T-helper 1 cell treated with Interleukin-12 subunit alpha and Interleukin-12 subunit beta and Interleukin-4 antibody, amounts not matched to agents 30 ng/mL and 1 ng/mL, for 36 hours (primary cell): ENCODE measurements at regions not wholly inside any gene's neighbourhood (a gene's known extent, or its start where the extent isn't known, plus 50 kb on each side); places are given as distances from the start of the nearest gene placed in this dataset.

Experiments
- intact Hi-C: fragments of 100-400 bp; cut with micrococcal nuclease; formaldehyde crosslinking; loops from one replicate; pipeline ENCODE4 v1.15.1; 2024

DNA sequence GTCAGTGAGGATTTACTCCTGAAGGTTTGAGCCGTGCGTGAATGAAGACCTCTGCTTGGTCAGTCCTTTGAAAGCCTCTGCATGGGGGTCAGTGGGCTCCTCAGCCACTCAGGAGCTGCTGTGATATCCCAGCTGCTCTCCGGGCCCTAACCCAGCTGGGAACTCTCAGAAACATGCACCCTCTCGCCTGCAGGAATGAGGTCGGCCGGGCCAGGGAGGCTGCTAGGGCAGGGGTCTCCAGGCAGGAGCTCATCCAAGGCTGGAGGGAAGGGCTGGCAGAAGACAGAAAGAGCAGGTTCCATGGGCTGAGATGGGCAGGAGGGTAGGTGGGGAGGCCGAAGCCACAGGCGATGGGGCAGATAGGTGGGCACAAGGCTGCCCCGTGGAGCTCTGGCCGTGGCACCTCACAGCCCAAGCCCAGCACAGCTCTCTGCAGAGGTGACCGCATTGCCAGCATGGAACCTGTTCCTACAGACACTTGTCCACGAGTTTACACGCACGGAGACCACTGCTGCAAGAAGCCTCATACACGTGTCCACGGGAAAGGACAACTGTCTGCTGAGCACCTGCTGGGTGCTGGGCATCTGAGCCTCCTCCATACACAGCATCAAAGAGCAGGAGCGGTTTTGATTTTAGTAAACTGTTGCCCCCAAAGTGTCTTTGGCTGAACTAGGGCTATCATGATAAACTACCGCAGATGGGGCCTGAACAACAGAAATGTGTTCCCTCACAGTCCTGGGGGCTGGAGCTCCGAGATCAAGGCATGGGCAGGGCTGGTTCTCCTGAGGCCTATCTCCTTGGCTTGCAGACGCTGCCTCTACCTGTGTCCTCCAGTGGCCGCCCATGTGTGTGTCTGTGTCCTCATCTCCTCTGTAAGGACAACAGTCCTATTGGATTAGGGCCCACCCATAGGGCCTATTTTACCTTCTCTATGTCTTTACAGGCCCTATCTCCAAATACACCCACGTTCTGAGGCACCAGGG is 85.2 kb upstream of the ADAMTS2 start:
- intact Hi-C loops: no loop called here

DNA sequence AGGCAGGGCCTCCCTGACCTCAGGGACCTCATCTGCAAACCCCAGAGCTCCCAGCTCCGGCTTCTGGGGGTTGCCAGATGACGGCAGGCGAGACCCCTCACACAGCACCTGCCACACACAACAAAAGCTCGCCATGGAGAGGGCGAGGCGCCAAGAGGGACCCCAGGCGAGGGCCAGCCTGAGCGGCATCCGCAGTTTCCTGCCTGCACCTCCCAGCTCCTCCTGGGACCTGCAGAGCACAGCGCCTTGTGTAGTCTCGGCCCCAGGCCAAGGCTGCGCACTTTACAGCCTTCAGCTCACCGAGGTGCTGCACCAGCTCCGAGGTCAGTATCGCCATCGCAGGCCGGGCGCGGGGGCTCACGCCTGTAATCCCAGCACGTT is 82.4 kb upstream of the ADAMTS2 start:
- intact Hi-C loops: no loop called here

DNA sequence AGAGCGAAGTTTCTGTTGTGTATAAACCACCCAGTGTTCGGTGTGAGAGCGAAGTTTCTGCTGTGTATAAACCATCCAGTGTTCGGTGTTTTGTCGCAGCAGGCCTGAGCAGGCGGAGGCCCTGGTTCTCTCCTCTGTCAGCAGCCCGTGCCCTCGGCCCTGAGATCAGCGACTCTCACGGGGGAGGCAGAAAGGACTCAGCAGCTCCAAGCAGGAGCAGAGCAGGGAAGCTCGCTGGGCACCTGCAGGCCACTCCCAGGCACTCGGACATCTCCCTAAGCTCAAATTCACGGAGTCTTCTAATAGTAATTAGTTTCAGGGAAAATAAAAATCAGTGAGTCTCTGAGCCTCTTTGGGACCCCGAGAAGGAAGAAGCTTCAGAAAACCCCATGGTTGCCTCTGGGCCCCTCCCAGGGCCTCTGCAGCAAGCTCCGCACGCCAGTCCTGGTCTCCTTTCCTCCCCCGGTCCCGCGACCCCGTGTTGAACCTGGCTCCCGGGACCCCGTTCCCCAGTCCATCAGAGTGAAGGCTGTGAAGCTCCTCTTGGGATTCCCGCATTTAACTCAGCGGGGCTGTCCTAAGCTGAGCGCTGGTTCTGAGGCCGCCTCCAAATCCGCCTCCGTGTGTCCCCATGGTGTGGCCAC is 81.9 kb upstream of the ADAMTS2 start:
- intact Hi-C loops: no loop called here

DNA sequence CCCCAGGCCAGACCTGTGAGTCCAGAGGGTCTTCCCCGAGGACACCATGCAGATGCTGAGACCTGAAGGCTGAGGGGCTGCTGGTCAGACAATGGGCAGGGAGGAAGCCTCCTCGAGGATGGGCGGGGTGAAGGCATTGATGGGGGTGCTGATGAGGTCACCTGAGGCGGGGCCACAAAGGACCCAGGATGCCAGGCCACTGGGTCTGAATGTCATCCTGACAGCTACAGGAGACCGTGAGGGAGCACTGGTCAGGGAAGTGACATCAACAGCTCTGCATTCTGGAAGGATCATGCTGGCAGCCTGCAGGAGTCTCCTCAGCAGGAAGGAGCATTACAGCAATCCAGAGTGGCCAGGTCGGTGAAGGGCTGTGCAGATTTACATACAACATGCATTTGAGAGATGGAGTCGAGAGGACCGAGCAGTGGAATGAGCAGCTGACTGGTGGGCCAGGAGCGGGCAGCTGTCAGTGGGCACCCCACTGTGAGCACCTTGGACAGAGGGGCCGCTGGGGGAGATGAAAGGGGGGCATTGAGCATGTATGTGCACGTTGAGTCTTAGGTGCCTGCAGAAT is 77.7 kb upstream of the ADAMTS2 start:
- intact Hi-C loops: no loop called here

DNA sequence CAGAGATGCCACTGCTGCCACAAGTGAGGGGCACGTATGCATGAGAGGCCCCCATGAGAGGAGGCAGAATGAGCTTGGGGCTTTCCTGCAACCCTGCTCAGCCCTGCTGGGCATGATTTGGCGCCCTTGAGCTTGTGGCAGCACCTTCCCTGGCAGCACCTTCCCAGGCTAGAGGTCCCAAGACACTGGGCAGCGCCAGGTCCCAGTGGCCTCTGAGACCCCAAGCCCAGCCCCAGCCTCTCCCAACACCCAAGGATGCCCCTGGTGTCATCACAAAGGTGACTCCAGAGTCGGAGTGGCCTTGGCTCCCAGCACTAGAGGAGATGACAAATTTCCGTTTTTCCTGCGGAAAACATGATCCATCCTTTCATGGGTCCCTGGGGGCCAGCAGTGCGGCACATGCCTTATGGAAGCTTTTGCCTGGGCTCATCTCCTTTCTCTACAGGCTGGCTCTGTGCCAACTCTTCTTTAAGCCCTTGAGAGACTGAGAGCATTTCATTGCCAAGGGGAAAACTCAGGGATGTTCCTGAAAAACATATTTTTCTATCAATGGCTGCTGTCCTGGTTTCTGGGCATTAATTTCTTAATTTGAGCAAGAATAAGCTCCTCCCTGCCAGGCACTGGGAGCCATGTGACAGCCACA is 77.1 kb upstream of the ADAMTS2 start:
- intact Hi-C loops: no loop called here

DNA sequence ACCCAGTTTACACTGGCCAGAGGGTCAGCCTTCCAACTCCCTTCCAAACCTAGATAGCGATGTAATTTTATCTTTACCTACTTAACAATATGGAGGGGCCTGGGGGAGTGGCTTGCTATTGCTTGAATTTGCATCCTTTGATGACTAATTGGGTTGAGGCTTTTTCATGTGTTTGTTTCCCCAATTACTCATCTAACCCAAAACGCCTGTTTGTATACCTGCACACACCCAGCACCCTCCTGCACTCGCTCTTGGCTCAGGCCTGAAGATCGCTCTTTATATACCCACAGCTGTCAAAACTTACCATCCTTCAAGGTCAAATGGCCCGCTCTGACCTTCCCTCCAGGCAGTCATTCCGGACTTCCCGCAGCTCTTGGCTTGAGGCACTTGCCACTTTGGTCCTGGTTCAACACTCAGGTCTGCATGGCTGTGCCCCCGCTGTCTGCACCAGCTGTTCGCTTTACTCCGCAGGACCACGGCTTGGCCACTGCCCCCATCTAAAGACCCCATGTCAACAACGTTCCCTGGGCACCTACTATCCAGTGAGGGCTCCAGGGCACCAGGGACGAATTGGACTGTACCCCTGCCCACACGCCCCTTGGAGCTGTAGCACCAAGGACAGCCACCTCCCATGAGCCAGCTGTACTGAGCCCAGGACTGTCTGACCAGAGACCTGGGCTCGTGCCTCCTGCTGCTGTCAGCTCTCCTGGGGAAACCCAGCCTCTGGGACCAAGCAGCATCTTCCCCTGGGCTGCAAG is 76.1 kb upstream of the ADAMTS2 start:
- intact Hi-C loops: no loop called here

DNA sequence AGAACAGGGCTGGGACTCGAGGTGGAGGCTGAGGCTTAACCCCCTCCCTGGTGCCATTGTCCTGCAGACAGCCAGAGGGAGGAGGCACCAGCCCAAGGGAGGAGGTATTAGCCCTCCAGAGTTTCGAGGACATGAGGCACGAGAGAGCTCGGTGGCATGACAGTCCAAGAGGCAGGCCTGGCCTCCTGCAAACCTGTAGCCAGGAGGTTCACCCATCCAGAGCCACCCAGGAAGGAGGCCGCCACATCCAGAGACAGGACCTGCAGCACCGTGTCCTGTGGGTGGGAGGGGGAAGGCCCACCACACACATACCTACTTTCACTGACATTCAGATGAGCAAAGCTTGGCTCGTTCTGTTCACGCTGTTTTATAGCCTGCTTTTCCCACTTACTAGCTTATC is 75.2 kb upstream of the ADAMTS2 start:
- intact Hi-C loops: no loop called here

DNA sequence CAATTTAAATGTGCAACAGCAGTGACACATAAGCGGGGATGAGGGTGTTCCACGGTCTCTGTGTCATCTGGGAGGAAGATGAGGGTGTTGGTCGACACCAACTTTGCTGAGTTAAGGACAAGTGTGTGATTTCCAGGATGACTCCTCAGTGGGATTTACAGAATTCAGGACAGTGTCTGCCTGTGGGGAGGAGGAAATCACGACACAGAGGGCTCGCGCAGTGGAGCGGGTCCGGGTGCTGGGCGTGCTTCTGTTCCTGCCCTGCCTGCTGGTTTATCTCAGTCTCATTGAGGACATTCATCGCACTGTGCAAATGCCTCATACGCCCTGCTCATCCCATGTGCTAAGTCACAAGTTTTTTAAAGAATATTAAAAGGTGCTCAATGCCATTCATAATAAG is 73.7 kb upstream of the ADAMTS2 start:
- intact Hi-C loops: no loop called here

DNA sequence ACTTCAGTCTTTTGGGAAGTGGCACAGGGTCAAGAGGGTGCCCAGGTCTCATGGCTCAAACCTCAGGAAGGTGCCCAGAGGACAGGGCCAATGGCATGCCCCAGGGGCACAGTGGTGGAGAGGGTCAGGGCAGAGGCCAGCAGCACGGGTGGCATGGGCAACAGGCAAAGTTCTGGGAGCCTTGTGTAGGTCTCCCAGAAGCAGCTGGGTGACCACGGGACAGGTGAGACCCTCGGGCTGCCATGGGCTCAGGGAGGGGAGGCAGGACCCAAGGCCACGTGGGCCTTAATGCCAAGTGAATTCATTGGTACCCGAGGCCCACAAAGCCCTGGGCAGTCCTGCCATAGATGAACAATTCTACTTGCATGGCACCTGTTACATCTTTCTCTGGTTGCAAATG is 72.4 kb upstream of the ADAMTS2 start:
- intact Hi-C loops: no loop called here

DNA sequence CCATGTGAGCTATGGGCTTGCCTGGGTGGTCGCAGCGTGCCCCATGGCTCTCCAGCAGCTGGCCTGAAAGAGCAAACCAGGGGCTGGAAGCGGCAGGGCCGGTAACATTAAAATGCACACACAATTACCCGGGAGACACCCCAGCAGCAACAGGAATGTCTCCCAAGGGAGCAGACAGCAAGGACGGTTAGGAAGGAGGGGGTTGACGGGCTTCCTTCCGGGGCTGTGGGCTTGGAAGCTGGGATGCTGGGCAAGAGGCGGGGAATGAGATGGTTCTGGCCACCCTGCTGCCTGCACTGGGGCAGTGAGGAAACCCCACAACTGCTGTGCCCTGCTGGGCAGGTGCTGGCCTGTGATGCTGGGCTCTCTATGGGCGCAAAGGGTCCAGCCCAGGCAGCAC is 71.8 kb upstream of the ADAMTS2 start:
- intact Hi-C loops: no loop called here

DNA sequence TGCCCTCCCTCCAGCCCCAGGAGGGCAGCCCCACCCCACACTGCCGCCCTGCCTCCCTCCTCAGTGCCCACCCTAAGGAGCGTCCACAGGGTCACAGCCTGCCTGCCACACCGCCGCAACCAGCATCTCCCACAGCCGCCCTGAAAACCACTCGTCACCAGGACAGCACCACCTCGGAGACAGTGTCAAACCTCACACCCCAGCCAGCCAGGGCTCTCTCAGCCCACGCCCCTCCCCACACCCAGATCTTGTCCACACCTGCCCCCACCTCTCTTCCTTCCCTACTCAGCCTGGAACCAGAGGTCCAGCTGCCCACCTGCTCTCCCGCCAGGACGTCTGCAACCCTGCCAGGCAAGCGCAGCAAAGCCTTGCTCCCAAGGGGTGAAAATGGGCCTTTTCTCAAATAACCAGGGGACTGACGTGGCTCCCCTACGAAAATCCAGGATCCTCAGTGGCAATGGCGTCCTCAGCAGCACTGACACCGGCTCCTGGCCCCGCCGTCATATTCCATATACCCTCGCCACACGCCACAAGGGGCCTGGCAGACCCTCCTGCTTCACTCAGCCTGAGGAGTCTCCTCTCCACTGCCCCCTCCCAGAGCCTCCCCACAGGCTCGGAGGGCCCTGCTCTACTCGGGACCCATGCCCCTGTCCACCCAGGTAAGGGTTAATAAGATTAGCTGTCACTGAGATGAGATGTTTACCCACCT is 71.0 kb upstream of the ADAMTS2 start:
- intact Hi-C loops: no loop called here

DNA sequence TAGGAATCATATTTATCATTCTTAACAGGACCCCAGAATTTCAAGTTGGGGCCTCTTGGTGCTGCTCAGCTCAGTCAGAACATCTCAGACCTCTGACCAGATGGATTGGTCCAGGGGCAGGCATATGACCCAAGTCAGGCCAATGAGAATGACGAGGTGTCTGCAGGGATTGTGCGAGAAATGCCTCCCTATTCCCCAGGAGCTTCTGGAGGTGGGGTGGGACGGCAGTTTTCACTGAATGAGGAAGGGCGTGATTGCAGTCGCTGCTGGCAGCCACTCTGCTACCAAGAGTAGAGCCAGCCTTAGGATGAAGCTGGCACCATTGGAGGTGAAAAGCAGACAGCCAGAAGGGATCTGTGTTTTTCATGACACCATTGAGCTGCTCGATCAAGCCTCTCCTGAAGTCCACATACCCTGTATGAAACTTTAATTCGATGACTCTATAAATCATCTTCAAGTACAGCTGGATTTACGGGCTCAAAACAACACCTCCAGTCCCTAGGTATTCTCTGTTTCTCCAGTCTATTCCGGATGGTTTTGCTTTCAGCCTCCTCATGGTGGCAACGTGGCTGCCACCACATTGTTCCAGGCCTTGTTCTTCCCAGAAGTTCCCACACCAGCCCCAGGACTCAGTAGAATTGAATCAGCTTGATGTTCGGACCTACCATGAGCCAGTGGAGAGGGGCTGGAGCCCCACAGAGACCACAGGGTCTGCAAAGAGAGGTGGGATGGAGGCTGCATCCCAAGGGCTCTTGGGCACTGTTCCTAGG is 70.2 kb upstream of the ADAMTS2 start:
- intact Hi-C loops: no loop called here

DNA sequence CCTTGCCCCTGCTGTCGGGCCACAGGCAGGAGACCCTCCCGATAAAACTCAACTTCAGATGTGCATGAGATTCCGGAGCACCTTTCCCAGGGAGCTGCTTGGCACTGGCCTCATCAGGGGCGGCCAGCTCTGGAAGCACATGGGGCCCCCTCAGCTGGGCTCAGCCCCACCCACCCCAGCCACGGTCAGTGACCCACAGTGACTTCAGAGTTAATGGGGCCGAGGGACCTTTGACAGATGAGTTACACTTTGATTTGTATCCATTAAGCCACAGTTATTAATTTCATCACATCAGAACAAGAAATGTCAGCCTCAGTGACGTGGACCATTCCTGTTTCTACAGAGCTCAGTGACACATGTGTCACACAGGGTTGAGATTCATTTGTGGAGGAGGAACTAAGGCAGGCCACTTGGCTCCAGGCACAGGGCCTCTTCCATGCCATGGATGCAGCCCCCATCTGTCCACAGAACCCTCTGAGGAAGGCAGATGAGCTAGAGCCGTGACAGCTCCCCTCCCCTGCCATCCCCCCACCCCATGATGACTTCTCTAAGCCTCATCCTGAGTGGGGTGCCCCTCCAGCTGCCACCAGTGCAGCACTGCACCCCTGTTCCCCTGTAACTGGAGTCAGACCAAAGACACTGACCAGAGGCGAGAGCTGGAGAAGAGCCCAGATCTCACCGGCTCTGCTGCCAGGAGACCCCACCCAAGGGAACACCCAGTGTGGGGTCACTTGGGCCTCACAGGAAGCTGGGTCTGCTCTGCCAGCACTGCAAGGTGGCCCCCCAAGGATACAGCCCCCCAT is 69.4 kb upstream of the ADAMTS2 start:
- intact Hi-C loops: no loop called here

DNA sequence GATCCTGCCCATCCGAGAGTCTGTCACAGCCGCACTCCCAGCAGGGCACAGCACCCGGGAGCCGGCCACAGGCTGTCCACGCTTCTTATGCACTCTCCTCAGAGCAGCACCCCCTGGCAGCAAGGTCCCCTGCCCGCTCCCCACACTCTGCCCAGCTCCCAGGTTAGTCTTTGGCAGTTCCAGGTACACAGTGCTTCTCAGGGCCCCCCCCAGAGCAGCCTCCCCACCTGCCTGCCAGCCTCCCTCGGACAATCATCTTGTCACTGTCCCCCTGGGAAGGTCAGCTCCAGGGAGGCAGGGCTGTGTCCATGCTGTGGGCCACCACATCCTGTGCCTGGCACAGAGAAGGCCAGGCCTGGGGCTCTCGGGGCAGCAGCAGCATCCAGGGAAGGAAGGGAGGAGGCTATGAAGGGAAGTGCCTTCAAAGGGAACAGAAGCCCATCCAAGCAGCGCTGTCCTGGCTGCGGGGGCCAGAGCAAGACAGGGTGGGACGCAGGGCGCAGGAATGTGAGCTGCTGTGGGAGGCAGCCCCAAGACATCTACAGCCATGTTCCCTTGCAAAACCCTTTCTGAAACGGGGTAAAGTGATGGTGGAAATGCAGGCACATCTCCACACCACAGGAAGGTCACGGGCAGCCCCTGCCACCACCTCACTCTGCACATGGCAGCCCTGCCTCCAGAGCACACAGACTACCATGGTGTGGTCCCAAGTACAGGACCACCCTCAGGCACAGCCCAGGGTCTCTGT is 68.6 kb upstream of the ADAMTS2 start:
- intact Hi-C loops: no loop called here

DNA sequence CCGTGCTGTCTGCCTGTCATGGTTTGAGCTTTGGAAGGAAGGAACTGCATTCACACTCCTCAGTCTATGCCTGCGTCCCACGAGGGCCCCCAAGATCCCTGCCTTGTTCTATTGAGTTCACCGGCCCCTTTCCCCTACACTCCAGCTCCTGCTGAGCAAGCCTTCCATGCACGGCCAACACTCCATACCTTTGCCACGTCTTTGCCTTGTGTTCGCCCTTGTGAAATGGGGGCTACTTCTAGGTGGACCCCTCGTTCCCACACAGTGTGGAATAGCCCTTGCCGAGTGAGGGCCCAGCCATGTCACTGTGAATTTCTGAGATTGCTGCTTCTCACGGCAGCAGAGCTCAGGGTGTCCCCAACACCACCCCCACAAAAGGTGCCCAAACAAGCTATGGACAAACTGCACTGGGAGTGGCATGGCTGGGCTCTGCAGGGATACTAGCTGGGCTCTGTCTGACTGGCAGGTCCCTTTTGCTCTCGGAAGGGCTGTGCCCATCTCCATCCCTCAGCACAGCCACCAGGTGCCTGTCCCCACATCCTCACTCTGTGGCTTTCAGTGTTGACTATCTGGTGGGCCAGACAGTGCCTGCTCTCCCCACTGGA is 67.9 kb upstream of the ADAMTS2 start:
- intact Hi-C loops: no loop called here

DNA sequence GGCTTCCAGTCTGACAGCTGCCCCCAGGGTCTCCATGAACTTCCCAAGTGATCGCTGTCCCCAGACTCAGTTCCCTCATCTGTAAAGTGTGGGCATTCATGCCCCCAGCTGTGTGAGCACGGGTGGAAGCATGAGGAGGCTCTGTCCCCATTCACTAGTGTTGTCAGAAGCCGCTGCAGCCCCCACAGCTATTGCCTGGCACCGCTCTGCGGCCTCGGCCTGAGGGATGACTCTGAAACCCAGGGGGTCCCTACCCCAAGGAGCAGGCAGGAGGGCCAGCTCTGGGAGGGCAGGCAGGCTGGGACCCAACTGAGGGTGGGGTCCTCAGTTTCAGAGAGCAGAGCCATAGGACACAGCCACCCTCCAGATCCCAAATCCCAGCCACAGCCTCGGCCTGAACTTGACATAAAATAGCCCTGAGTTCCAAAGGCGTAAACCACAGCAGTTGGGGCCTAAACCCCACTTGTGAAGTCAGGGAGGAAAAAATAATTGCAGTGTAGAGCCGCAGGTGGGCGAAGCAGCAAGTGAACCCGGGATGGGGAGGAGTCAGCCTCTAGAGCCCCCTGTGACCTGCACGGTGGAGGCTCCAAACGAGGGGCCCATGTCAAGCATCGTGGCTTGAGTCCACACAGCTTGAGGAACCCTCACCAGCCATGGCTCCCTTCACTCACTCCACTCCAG is 66.0 kb upstream of the ADAMTS2 start:
- intact Hi-C loops: no loop called here
